ENCODE measurements at regions not wholly inside any gene's neighbourhood (a gene's known extent, or its start where the extent isn't known, plus 50 kb on each side); places are given as distances from the start of the nearest gene placed in this dataset.
"Not testable (repeated sequence)": the region's sequence is repeated elsewhere in the genome, so short reads cannot be mapped to it uniquely, and the experiment has no call there.

- Histone ChIP-seq H3K36me3 (ENCODE audit: low read depth, low read length) (no peaks in the 10 kb centered on the region), H3K27ac (ENCODE audit: low read length) (no peak overlapping the region), H3K4me2 (ENCODE audit: low read length) (no peak overlapping the region), H4K20me1 (ENCODE audit: low read length) (no peaks in the 10 kb centered on the region), H3K4me3 (ENCODE audit: low read length) (no peak overlapping the region), H3K9ac (ENCODE audit: low read length) (no peak overlapping the region), H2AFZ (ENCODE audit: low read length) (no peak overlapping the region), H3K79me2 (ENCODE audit: low read length) (no peaks in the 10 kb centered on the region), H3K4me1 (ENCODE audit: insufficient read depth, low read length) (no peaks in the 10 kb centered on the region), H3K9me3 (ENCODE audit: low read length) (no peaks in the 10 kb centered on the region), H3K9me2 (replicated peaks; ENCODE audit: low read length) (no peaks in the 10 kb centered on the region), H3K27me3 (ENCODE audit: low read length) (no peaks in the 10 kb centered on the region), H3F3A (ENCODE audit: low read length, unreplicated experiment) (no peaks in the 10 kb centered on the region)
- TF ChIP-seq EZH2phosphoT487 (IDR thresholded peaks at IDR 0.05; ENCODE audit: borderline replicate concordance, low read length), result no peak
- TF ChIP-seq EZH2 (IDR thresholded peaks at IDR 0.05; ENCODE audit: low read length, unreplicated experiment), result no peak
- TF ChIP-seq CTCF (conservative IDR thresholded peaks at IDR 0.05; ENCODE audit: low read depth, low read length), result no peak
- no peak for DNase-seq
- CTCF ChIA-PET, result no interaction called here
- POLR2A ChIA-PET (ENCODE audit: unreplicated experiment), result no interaction called here
- BruUV-seq (replicated peaks), result no TSS peak
- intact Hi-C loops (cut with micrococcal nuclease), result no loop called here
- ATAC-seq, result no peak
Observed at GRCh38 chr4:188347339-188347738, 208.1 kb downstream of the TRIML1 start.

DNA sequence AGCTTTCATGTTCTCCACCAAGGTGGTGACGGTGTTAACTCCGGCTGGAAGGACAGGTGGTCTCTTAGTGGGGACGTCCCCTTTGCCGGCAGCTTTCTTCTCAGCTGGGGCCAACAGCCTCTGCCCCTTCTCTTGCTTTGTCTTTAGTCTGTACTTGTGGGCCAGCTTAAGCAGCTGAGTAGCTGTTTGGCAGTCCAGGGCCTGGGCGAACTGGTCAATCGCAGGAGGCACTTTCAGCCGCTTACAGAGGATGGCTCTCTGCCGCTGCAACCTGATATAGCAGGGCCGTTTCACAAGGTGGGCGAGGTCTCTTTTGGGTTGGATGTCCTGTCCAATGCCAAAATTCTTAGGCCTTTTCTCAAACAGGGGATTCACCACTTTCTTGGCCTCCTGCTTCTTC lies 210.3 kb downstream of the TRIML1 start:
- H3K4me1 ChIP-seq (ENCODE audit: insufficient read depth, low read length); H3K36me3 ChIP-seq (ENCODE audit: low read depth, low read length); H3K4me3 ChIP-seq (ENCODE audit: low read length); DNase-seq; H3K79me2 ChIP-seq (ENCODE audit: low read length); H3K27me3 ChIP-seq (ENCODE audit: low read length); POLR2A ChIA-PET (ENCODE audit: unreplicated experiment); H3K9me2 ChIP-seq (replicated peaks; ENCODE audit: low read length); H4K20me1 ChIP-seq (ENCODE audit: low read length); H3K9ac ChIP-seq (ENCODE audit: low read length); H2AFZ ChIP-seq (ENCODE audit: low read length); BruUV-seq (replicated peaks); H3K27ac ChIP-seq (ENCODE audit: low read length); H3K9me3 ChIP-seq (ENCODE audit: low read length); CTCF ChIA-PET; ATAC-seq; H3K4me2 ChIP-seq (ENCODE audit: low read length); intact Hi-C loops (cut with micrococcal nuclease); H3F3A ChIP-seq (ENCODE audit: low read length, unreplicated experiment): not testable (repeated sequence)

- H3K36me3 ChIP-seq (ENCODE audit: low read depth, low read length), result no peaks in the 10 kb centered on the region
- no peak overlapping the region for H3K9ac ChIP-seq (ENCODE audit: low read length)
- no peaks in the 10 kb centered on the region for H3K9me3 ChIP-seq (ENCODE audit: low read length)
- DNase-seq (no peak), ATAC-seq (no peak)
- no peaks in the 10 kb centered on the region for H3K79me2 ChIP-seq (ENCODE audit: low read length)
- TF ChIP-seq EZH2phosphoT487 (IDR thresholded peaks at IDR 0.05; ENCODE audit: borderline replicate concordance, low read length), result no peak
- no peak for TF ChIP-seq EZH2 (IDR thresholded peaks at IDR 0.05; ENCODE audit: low read length, unreplicated experiment)
- no peak for TF ChIP-seq CTCF (conservative IDR thresholded peaks at IDR 0.05; ENCODE audit: low read depth, low read length)
- H3K4me3 ChIP-seq (ENCODE audit: low read length), result no peak overlapping the region
- no peaks in the 10 kb centered on the region for H4K20me1 ChIP-seq (ENCODE audit: low read length)
- no peaks in the 10 kb centered on the region for H3F3A ChIP-seq (ENCODE audit: low read length, unreplicated experiment)
- intact Hi-C loops (cut with micrococcal nuclease), result no loop called here
- BruUV-seq (replicated peaks), result no TSS peak
- peaks cover 10% of the 10 kb centered on the region; the same call in 1 of the 2 replicates for H3K27me3 ChIP-seq (ENCODE audit: low read length)
- POLR2A ChIA-PET (ENCODE audit: unreplicated experiment), result no interaction called here
- H2AFZ ChIP-seq (ENCODE audit: low read length), result no peak overlapping the region
- no peaks in the 10 kb centered on the region for H3K9me2 ChIP-seq (replicated peaks; ENCODE audit: low read length)
- no peaks in the 10 kb centered on the region for H3K4me1 ChIP-seq (ENCODE audit: insufficient read depth, low read length)
- CTCF ChIA-PET, result no interaction called here
- H3K4me2 ChIP-seq (ENCODE audit: low read length), result no peak overlapping the region
- H3K27ac ChIP-seq (ENCODE audit: low read length), result no peak overlapping the region
Observed at GRCh38 chr4:188363196-188363595, 224.0 kb downstream of the TRIML1 start.

Measured in PC-3 (cell line).